Fibroblast of lung (primary cell): ENCODE measurements at regions not wholly inside any gene's neighbourhood (a gene's known extent, or its start where the extent isn't known, plus 50 kb on each side); places are given as distances from the start of the nearest gene placed in this dataset.

Source experiments
- EZH2 ChIP-seq: IDR thresholded peaks from 2 replicates; pipeline ENCODE4 v1.5.1; 2012; ENCODE audit warnings: low read length, control low read depth, mild to moderate bottlenecking; ENCODE audit errors: missing control alignments
- TF ChIP-seq, protein P1 (sequence below), 2 donors: IDR thresholded peaks in 1 of 2; conservative IDR thresholded peaks in 1 of 2; 1 replicate in 1 of 2; 2 replicates in 1 of 2; pipeline ENCODE4 v1.5.1; 2011 to 2012; ENCODE audit warnings: low read length in 2 of 2, control low read depth in 1 of 2, inconsistent platforms in 1 of 2, low read depth in 1 of 2, mild to moderate bottlenecking in 1 of 2

DNA sequence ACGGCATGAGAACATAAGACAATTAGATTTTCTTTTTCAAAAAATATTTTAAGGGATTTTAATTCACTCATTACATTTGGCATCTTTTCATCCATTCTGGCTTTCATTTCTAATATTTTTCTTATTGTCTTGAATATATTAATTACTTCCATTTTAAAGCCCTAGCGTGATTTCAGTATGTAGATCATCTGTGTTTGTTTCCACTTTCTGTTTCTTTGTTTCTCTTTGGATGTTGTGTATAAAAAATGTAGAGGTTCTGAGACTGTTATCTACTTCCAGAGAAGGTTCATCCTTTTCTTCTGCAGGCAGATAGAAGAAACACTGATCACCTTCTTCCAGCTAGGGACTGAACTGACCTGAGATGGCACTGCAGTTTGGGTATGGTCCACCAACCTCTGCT lies 664.4 kb upstream of the SLC39A10 start:
- no peak for TF ChIP-seq EZH2
- TF ChIP-seq, protein P1, sequence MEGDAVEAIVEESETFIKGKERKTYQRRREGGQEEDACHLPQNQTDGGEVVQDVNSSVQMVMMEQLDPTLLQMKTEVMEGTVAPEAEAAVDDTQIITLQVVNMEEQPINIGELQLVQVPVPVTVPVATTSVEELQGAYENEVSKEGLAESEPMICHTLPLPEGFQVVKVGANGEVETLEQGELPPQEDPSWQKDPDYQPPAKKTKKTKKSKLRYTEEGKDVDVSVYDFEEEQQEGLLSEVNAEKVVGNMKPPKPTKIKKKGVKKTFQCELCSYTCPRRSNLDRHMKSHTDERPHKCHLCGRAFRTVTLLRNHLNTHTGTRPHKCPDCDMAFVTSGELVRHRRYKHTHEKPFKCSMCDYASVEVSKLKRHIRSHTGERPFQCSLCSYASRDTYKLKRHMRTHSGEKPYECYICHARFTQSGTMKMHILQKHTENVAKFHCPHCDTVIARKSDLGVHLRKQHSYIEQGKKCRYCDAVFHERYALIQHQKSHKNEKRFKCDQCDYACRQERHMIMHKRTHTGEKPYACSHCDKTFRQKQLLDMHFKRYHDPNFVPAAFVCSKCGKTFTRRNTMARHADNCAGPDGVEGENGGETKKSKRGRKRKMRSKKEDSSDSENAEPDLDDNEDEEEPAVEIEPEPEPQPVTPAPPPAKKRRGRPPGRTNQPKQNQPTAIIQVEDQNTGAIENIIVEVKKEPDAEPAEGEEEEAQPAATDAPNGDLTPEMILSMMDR (conservative IDR thresholded peaks at IDR 0.05 in 1 of 2, IDR thresholded peaks at IDR 0.05 in 1 of 2; ENCODE audit: low read depth in 1 of 2, low read length in 2 of 2) = no peak
